SU-DHL-6 (cell line): ENCODE measurements at regions not wholly inside any gene's neighbourhood (a gene's known extent, or its start where the extent isn't known, plus 50 kb on each side); places are given as distances from the start of the nearest gene placed in this dataset.

Experiments used
- H2AFZ ChIP-seq: fragments of 200-600 bp; sonication (generic); 2 replicates; pipeline ENCODE4 v1.6.1; 2014; ENCODE audit warnings: low read depth, mild to moderate bottlenecking, moderate library complexity, mixed read lengths, antibody characterized with exemption, low read length; ENCODE audit not compliant: severe bottlenecking
- H3F3A ChIP-seq: fragments of 200-600 bp; shearing (Covaris generic); 2 replicates; pipeline ENCODE4 v1.6.0; 2016; ENCODE audit warnings: antibody characterized with exemption, mild to moderate bottlenecking; ENCODE audit not compliant: insufficient read depth
- H3K27ac ChIP-seq: fragments of 200-600 bp; sonication (generic); 2 replicates; pipeline ENCODE4 v1.5.1; 2016; ENCODE audit warnings: low read depth, mild to moderate bottlenecking, low read length, moderate library complexity, mixed read lengths
- H3K27me3 ChIP-seq: fragments of 200-600 bp; sonication (generic), shearing (Covaris generic); 2 replicates; pipeline ENCODE4 v1.6.0; 2014; ENCODE audit warnings: mild to moderate bottlenecking, low read length
- H3K36me3 ChIP-seq: fragments of 200-600 bp; sonication (generic); 2 replicates; pipeline ENCODE4 v1.6.1; 2014; ENCODE audit warnings: mild to moderate bottlenecking, low read length, mixed read lengths
- H3K4me2 ChIP-seq: fragments of 300-600, 200-600 bp; shearing (Covaris generic), sonication (generic); 2 replicates; pipeline ENCODE4 v1.6.0; 2014; ENCODE audit warnings: low read length, low read depth, mild to moderate bottlenecking; ENCODE audit not compliant: poor library complexity, severe bottlenecking
- H3K4me3 ChIP-seq: fragments of 200-600 bp; sonication (generic); 2 replicates; pipeline ENCODE4 v1.5.1; 2014; ENCODE audit warnings: antibody characterized with exemption, low read length, mild to moderate bottlenecking, mixed read lengths; ENCODE audit not compliant: insufficient read depth, poor library complexity, severe bottlenecking
- H3K79me2 ChIP-seq: fragments of 200-600 bp; sonication (generic); 2 replicates; pipeline ENCODE4 v1.6.1; 2014; ENCODE audit warnings: mild to moderate bottlenecking, low read length, moderate library complexity; ENCODE audit not compliant: insufficient read depth
- H3K9ac ChIP-seq: fragments of 200-600 bp; sonication (generic); 2 replicates; pipeline ENCODE4 v1.7.0; 2014; ENCODE audit warnings: mild to moderate bottlenecking, low read length
- H3K9me2 ChIP-seq: fragments of 200-600 bp; sonication (generic); replicated peaks from 2 replicates; pipeline ENCODE4 v1.6.1; 2014; ENCODE audit warnings: low read length; ENCODE audit not compliant: insufficient read depth
- H3K9me3 ChIP-seq: fragments of 200-600 bp; sonication (generic); 2 replicates; pipeline ENCODE4 v1.6.1; 2014; ENCODE audit warnings: low read length, mixed read lengths; ENCODE audit not compliant: insufficient read depth
- H4K20me1 ChIP-seq: fragments of 200-600 bp; sonication (generic); 2 replicates; pipeline ENCODE4 v1.6.1; 2014; ENCODE audit warnings: low read depth, mild to moderate bottlenecking, antibody characterized with exemption, low read length, moderate library complexity, mixed read lengths
- CTCF ChIP-seq: fragments of 200-600 bp; sonication (generic); IDR thresholded peaks from one replicate; pipeline ENCODE4 v1.5.1; 2017; ENCODE audit warnings: antibody characterized with exemption, mild to moderate bottlenecking, low read length, moderate library complexity; ENCODE audit not compliant: insufficient read depth, poor library complexity, severe bottlenecking
- EZH2phosphoT487 ChIP-seq: fragments of 200-600 bp; sonication (generic), shearing (Covaris generic); conservative IDR thresholded peaks from 2 replicates; pipeline ENCODE4 v1.6.1; 2018; ENCODE audit warnings: mild to moderate bottlenecking, antibody characterized with exemption, low read length, moderate library complexity, mixed read lengths

GRCh38 chr1:48120621-48121020, 101.9 kb upstream of the SLC5A9 start:
- H4K20me1 ChIP-seq, result no peaks in the 10 kb centered on the region
- H3K9me2 ChIP-seq, result no peaks in the 10 kb centered on the region
- no peak overlapping the region for H3K27ac ChIP-seq
- H3F3A ChIP-seq, result no peaks in the 10 kb centered on the region
- H3K4me2 ChIP-seq, result no peak overlapping the region
- no peak for TF ChIP-seq EZH2phosphoT487
- TF ChIP-seq CTCF, result no peak
- H3K9ac ChIP-seq, result no peak overlapping the region
- no peaks in the 10 kb centered on the region for H3K9me3 ChIP-seq
- no peaks in the 10 kb centered on the region for H3K79me2 ChIP-seq
- H3K27me3 ChIP-seq, result no peaks in the 10 kb centered on the region
- H2AFZ ChIP-seq, result no peak overlapping the region
- no peak overlapping the region for H3K4me3 ChIP-seq
- H3K36me3 ChIP-seq, result no peaks in the 10 kb centered on the region

GRCh38 chr1:48115835-48116234, 106.7 kb upstream of the SLC5A9 start:
- H3K27ac ChIP-seq, result no peak overlapping the region
- H3K27me3 ChIP-seq, result no peaks in the 10 kb centered on the region
- no peaks in the 10 kb centered on the region for H3K9me3 ChIP-seq
- no peaks in the 10 kb centered on the region for H3K9me2 ChIP-seq
- H3K4me3 ChIP-seq, result no peak overlapping the region
- H3K79me2 ChIP-seq, result no peaks in the 10 kb centered on the region
- H3K4me2 ChIP-seq, result no peak overlapping the region
- no peaks in the 10 kb centered on the region for H3F3A ChIP-seq
- H3K36me3 ChIP-seq, result no peaks in the 10 kb centered on the region
- no peak overlapping the region for H2AFZ ChIP-seq
- no peaks in the 10 kb centered on the region for H4K20me1 ChIP-seq
- TF ChIP-seq CTCF (no peak), EZH2phosphoT487 (no peak)
- H3K9ac ChIP-seq, result no peak overlapping the region

- Histone ChIP-seq H3K36me3 (no peaks in the 10 kb centered on the region), H3K27me3 (no peaks in the 10 kb centered on the region), H3K4me3 (no peak overlapping the region), H3K9ac (no peak overlapping the region), H3F3A (no peaks in the 10 kb centered on the region), H3K9me2 (no peaks in the 10 kb centered on the region), H3K4me2 (no peak overlapping the region), H2AFZ (no peak overlapping the region), H3K27ac (no peak overlapping the region), H3K9me3 (no peaks in the 10 kb centered on the region), H3K79me2 (no peaks in the 10 kb centered on the region), H4K20me1 (no peaks in the 10 kb centered on the region)
- TF ChIP-seq EZH2phosphoT487 (no peak), CTCF (no peak)
Observed at GRCh38 chr1:48114596-48115382, 107.7 kb upstream of the SLC5A9 start.
